ENCODE measurements at regions not wholly inside any gene's neighbourhood (a gene's known extent, or its start where the extent isn't known, plus 50 kb on each side); places are given as distances from the start of the nearest gene placed in this dataset.
A peak's percentile ranks its signal among the peaks of the same experiment; 100 is the strongest.

GRCh38 chr3:5540532-5540931, 353.0 kb downstream of the EDEM1 start (continued):
- TF ChIP-seq, protein P1, sequence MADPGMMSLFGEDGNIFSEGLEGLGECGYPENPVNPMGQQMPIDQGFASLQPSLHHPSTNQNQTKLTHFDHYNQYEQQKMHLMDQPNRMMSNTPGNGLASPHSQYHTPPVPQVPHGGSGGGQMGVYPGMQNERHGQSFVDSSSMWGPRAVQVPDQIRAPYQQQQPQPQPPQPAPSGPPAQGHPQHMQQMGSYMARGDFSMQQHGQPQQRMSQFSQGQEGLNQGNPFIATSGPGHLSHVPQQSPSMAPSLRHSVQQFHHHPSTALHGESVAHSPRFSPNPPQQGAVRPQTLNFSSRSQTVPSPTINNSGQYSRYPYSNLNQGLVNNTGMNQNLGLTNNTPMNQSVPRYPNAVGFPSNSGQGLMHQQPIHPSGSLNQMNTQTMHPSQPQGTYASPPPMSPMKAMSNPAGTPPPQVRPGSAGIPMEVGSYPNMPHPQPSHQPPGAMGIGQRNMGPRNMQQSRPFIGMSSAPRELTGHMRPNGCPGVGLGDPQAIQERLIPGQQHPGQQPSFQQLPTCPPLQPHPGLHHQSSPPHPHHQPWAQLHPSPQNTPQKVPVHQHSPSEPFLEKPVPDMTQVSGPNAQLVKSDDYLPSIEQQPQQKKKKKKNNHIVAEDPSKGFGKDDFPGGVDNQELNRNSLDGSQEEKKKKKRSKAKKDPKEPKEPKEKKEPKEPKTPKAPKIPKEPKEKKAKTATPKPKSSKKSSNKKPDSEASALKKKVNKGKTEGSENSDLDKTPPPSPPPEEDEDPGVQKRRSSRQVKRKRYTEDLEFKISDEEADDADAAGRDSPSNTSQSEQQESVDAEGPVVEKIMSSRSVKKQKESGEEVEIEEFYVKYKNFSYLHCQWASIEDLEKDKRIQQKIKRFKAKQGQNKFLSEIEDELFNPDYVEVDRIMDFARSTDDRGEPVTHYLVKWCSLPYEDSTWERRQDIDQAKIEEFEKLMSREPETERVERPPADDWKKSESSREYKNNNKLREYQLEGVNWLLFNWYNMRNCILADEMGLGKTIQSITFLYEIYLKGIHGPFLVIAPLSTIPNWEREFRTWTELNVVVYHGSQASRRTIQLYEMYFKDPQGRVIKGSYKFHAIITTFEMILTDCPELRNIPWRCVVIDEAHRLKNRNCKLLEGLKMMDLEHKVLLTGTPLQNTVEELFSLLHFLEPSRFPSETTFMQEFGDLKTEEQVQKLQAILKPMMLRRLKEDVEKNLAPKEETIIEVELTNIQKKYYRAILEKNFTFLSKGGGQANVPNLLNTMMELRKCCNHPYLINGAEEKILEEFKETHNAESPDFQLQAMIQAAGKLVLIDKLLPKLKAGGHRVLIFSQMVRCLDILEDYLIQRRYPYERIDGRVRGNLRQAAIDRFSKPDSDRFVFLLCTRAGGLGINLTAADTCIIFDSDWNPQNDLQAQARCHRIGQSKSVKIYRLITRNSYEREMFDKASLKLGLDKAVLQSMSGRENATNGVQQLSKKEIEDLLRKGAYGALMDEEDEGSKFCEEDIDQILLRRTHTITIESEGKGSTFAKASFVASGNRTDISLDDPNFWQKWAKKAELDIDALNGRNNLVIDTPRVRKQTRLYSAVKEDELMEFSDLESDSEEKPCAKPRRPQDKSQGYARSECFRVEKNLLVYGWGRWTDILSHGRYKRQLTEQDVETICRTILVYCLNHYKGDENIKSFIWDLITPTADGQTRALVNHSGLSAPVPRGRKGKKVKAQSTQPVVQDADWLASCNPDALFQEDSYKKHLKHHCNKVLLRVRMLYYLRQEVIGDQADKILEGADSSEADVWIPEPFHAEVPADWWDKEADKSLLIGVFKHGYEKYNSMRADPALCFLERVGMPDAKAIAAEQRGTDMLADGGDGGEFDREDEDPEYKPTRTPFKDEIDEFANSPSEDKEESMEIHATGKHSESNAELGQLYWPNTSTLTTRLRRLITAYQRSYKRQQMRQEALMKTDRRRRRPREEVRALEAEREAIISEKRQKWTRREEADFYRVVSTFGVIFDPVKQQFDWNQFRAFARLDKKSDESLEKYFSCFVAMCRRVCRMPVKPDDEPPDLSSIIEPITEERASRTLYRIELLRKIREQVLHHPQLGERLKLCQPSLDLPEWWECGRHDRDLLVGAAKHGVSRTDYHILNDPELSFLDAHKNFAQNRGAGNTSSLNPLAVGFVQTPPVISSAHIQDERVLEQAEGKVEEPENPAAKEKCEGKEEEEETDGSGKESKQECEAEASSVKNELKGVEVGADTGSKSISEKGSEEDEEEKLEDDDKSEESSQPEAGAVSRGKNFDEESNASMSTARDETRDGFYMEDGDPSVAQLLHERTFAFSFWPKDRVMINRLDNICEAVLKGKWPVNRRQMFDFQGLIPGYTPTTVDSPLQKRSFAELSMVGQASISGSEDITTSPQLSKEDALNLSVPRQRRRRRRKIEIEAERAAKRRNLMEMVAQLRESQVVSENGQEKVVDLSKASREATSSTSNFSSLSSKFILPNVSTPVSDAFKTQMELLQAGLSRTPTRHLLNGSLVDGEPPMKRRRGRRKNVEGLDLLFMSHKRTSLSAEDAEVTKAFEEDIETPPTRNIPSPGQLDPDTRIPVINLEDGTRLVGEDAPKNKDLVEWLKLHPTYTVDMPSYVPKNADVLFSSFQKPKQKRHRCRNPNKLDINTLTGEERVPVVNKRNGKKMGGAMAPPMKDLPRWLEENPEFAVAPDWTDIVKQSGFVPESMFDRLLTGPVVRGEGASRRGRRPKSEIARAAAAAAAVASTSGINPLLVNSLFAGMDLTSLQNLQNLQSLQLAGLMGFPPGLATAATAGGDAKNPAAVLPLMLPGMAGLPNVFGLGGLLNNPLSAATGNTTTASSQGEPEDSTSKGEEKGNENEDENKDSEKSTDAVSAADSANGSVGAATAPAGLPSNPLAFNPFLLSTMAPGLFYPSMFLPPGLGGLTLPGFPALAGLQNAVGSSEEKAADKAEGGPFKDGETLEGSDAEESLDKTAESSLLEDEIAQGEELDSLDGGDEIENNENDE (IDR thresholded peaks at IDR 0.05; ENCODE audit: low read depth, low read length), result no peak
- TF ChIP-seq SIRT6 (IDR thresholded peaks at IDR 0.05; ENCODE audit: low read depth, low read length) (no peak), NFRKB (IDR thresholded peaks at IDR 0.05; ENCODE audit: low read depth) (peak; percentile 55; the same call in 1 of the 2 replicates), THRB (CRISPR knock-in tag; conservative IDR thresholded peaks at IDR 0.05) (no peak), JUN (IDR thresholded peaks at IDR 0.05; ENCODE audit: borderline replicate concordance, low read depth, low read length) (no peak), JUN (CRISPR knock-in tag; IDR thresholded peaks at IDR 0.05; ENCODE audit: borderline replicate concordance) (no peak), ATF6 (CRISPR knock-in tag; IDR thresholded peaks at IDR 0.05) (no peak), RBFOX2 (IDR thresholded peaks at IDR 0.05; ENCODE audit: low read depth, low read length) (no peak)
- TF ChIP-seq, protein P2, sequence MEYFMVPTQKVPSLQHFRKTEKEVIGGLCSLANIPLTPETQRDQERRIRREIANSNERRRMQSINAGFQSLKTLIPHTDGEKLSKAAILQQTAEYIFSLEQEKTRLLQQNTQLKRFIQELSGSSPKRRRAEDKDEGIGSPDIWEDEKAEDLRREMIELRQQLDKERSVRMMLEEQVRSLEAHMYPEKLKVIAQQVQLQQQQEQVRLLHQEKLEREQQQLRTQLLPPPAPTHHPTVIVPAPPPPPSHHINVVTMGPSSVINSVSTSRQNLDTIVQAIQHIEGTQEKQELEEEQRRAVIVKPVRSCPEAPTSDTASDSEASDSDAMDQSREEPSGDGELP (CRISPR knock-in tag; IDR thresholded peaks at IDR 0.05; ENCODE audit: borderline replicate concordance), result no peak
- TF ChIP-seq, protein P3, sequence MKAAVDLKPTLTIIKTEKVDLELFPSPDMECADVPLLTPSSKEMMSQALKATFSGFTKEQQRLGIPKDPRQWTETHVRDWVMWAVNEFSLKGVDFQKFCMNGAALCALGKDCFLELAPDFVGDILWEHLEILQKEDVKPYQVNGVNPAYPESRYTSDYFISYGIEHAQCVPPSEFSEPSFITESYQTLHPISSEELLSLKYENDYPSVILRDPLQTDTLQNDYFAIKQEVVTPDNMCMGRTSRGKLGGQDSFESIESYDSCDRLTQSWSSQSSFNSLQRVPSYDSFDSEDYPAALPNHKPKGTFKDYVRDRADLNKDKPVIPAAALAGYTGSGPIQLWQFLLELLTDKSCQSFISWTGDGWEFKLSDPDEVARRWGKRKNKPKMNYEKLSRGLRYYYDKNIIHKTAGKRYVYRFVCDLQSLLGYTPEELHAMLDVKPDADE (conservative IDR thresholded peaks at IDR 0.05; ENCODE audit: control insufficient read depth, low read depth, low read length), result no peak
